ENCODE measurements at regions not wholly inside any gene's neighbourhood (a gene's known extent, or its start where the extent isn't known, plus 50 kb on each side); places are given as distances from the start of the nearest gene placed in this dataset.

GRCh38 chr12:24697295-24697694 lies 251.6 kb downstream of the BCAT1 start:
- in situ Hi-C loops (cut with MboI; ENCODE audit: low sequenced_read_pairs) = no loop called here

More at GRCh38 chr12:24697295-24697694, 251.6 kb downstream of the BCAT1 start:
- no peaks in the 10 kb centered on the region for H3K79me1 ChIP-seq (ENCODE audit: low read depth in 1 of 2, low read length in 2 of 2)
- BruUV-seq (replicated peaks) = no TSS peak
- H3K9me3 ChIP-seq (ENCODE audit: control insufficient read depth, insufficient read depth, low read length) = no peaks in the 10 kb centered on the region
- H3K4ac ChIP-seq (ENCODE audit: low read depth, low read length) = no peak overlapping the region
- H2BK5ac ChIP-seq (ENCODE audit: low read depth, low read length, poor library complexity, severe bottlenecking) = no peak overlapping the region
- ChIA-PET POLR2A (ENCODE audit: unreplicated experiment) (no interaction called here), CTCF (interaction anchor here (0.6 kb wide), 1 partner anchor 62 kb away, joined by 3 read pairs; no protein-coding TSS in a partner anchor)
- intact Hi-C loops (cut with micrococcal nuclease) (no loop called here), dilution Hi-C loops (cut with HindIII; ENCODE audit: low sequenced_read_pairs, unreplicated experiment) (no loop called here)
- no peak overlapping the region for H4K8ac ChIP-seq (ENCODE audit: low read depth in 2 of 2, low read length in 2 of 2)
- H3K23ac ChIP-seq (ENCODE audit: low read depth, low read length) = no peak overlapping the region
- no peak overlapping the region for H3K27ac ChIP-seq (ENCODE audit: insufficient read depth, low read length)
- no peak overlapping the region for H2AK9ac ChIP-seq (replicated peaks; ENCODE audit: low read depth, low read length, poor library complexity)
- no peak overlapping the region for H3K18ac ChIP-seq (ENCODE audit: low read depth, low read length)
- H3K4me2 ChIP-seq (ENCODE audit: low read depth, low read length) = no peak overlapping the region
- H2BK120ac ChIP-seq (ENCODE audit: low read depth, low read length) = no peak overlapping the region
- no peak overlapping the region for H2BK20ac ChIP-seq (ENCODE audit: low read depth, low read length)
- no peaks in the 10 kb centered on the region for H3K27me3 ChIP-seq (ENCODE audit: control insufficient read depth, insufficient read depth, low read length)
- H3K56ac ChIP-seq (ENCODE audit: extremely low read depth, insufficient read depth, low read length) = no peak overlapping the region
- H3K4me1 ChIP-seq (ENCODE audit: control insufficient read depth, insufficient read depth, low read length) = peaks cover 2% of the 10 kb centered on the region; the same call in 1 of the 2 replicates
- no peak overlapping the region for H3K14ac ChIP-seq (replicated peaks; ENCODE audit: low read depth, low read length)
- H2AK5ac ChIP-seq (ENCODE audit: low read depth, low read length) = no peak overlapping the region
- H4K5ac ChIP-seq (ENCODE audit: low read depth, low read length) = no peak overlapping the region
- H3K4me3 ChIP-seq (ENCODE audit: insufficient read depth, low read depth, low read length) = no peak overlapping the region
- TF ChIP-seq POLR2A (IDR thresholded peaks at IDR 0.05; ENCODE audit: low read depth, low read length) (no peak), CHD1 (IDR thresholded peaks at IDR 0.05; ENCODE audit: low read depth, low read length) (no peak), FOS (IDR thresholded peaks at IDR 0.05; ENCODE audit: low read depth, low read length) (no peak), RCOR1 (IDR thresholded peaks at IDR 0.05; ENCODE audit: insufficient replicate concordance, low read length) (no peak), NFE2L2 (IDR thresholded peaks at IDR 0.05; ENCODE audit: low read depth, low read length) (no peak), CEBPB (IDR thresholded peaks at IDR 0.05; ENCODE audit: low read depth, low read length) (no peak), USF2 (IDR thresholded peaks at IDR 0.05; ENCODE audit: low read depth, low read length) (no peak), SMC3 (IDR thresholded peaks at IDR 0.05; ENCODE audit: low read depth, low read length) (no peak)
- ATAC-seq (ENCODE audit: low read depth) = no peak
- H4K20me1 ChIP-seq (ENCODE audit: insufficient read depth, low read length) = no peaks in the 10 kb centered on the region
- H3K9me1 ChIP-seq (ENCODE audit: insufficient read depth, low read length) = no peaks in the 10 kb centered on the region
- no peak for DNase-seq
- no peak overlapping the region for H3K9ac ChIP-seq (ENCODE audit: low read depth, low read length)
- H4K91ac ChIP-seq (ENCODE audit: insufficient read depth, low read depth, low read length) = no peak overlapping the region
- H3K36me3 ChIP-seq (ENCODE audit: control insufficient read depth, insufficient read depth, low read length) = no peaks in the 10 kb centered on the region
- no peak overlapping the region for H2AFZ ChIP-seq (replicated peaks; ENCODE audit: low read length, poor library complexity)
- WGBS, 2 experiments (ENCODE audit: extremely low coverage in 2 of 2, insufficient read length in 1 of 2) = 80% methylated on average over 1 of the region's 2 CpGs; no CpG with 5 or more reads in 1 of the 2 experiments
- no peak overlapping the region for H2BK15ac ChIP-seq (ENCODE audit: low read depth, low read length)

All from IMR-90 (cell line).